OCI-M2 (cell line): ENCODE measurements at regions not wholly inside any gene's neighbourhood (a gene's known extent, or its start where the extent isn't known, plus 50 kb on each side); places are given as distances from the start of the nearest gene placed in this dataset.

Source experiments
- DNase-seq: peaks from one replicate; lab custom pipeline; 2025; ENCODE audit not compliant: unreplicated experiment; lab: John Stamatoyannopoulos, UW

- no peak for DNase-seq
These were observed 91.1 kb downstream of the LINGO1 start for GRCh38 chr15:77541421-77542181.

- no peak for DNase-seq
These were observed 92.2 kb downstream of the LINGO1 start for GRCh38 chr15:77540312-77541060.

GRCh38 chr15:77538793-77539497 is 93.8 kb downstream of the LINGO1 start:
- DNase-seq = no peak

- DNase-seq = no peak
These were observed 94.7 kb downstream of the LINGO1 start for GRCh38 chr15:77538027-77538451.

- no peak for DNase-seq
These were observed 95.7 kb downstream of the LINGO1 start for GRCh38 chr15:77537006-77537405.

GRCh38 chr15:77535845-77536244 is 96.9 kb downstream of the LINGO1 start:
- DNase-seq = no peak
